OCI-LY7 (cell line): ENCODE measurements at regions not wholly inside any gene's neighbourhood (a gene's known extent, or its start where the extent isn't known, plus 50 kb on each side); places are given as distances from the start of the nearest gene placed in this dataset.

Source experiments
- BruUV-seq: library from RNA; stranded (reverse); fragments of 400-500 nt; replicated peaks from 2 replicates; lab custom pipeline; 2021; lab: Mats Ljungman, UMichigan
- CTCF ChIA-PET: fragments of 300-600 bp; sonication (Branson Sonifier 250); formaldehyde crosslinking; loops from one replicate; lab custom pipeline; 2022; ENCODE audit warnings: antibody characterized with exemption; ENCODE audit not compliant: unreplicated experiment; lab: Charles Lee
- POLR2A ChIA-PET: fragments of 300-600 bp; sonication (Branson Sonifier 250); formaldehyde crosslinking; loops from one replicate; lab custom pipeline; 2022; ENCODE audit warnings: antibody characterized with exemption; lab: Charles Lee
- DNase-seq: peaks from one replicate; pipeline ENCODE4 v3.0.0-alpha.2; 2015; ENCODE audit warnings: low spot score
- H2AFZ ChIP-seq: fragments of 200-600 bp; sonication (generic), shearing (Covaris generic); 2 replicates; pipeline ENCODE4 v1.6.1; 2014; ENCODE audit warnings: mild to moderate bottlenecking, antibody characterized with exemption, low read length, moderate library complexity
- H3K27ac ChIP-seq: fragments of 200-600 bp; sonication (generic); 2 replicates; pipeline ENCODE4 v1.5.1; 2014; ENCODE audit warnings: mixed run types, low read depth, mild to moderate bottlenecking, moderate library complexity, low read length, inconsistent platforms; ENCODE audit not compliant: poor library complexity, severe bottlenecking
- H3K36me3 ChIP-seq: fragments of 200-600 bp; sonication (generic); 2 replicates; pipeline ENCODE4 v1.6.1; 2014; ENCODE audit warnings: mild to moderate bottlenecking, antibody characterized with exemption, low read length, moderate library complexity, mixed read lengths; ENCODE audit not compliant: insufficient read depth
- H3K4me1 ChIP-seq: fragments of 200-600 bp; sonication (generic); 2 replicates; pipeline ENCODE4 v1.5.1; 2014; ENCODE audit warnings: mild to moderate bottlenecking, low read length; ENCODE audit not compliant: insufficient read depth, poor library complexity, severe bottlenecking
- H3K4me2 ChIP-seq: fragments of 200-600 bp; sonication (generic); 2 replicates; pipeline ENCODE4 v1.6.1; 2014; ENCODE audit warnings: mild to moderate bottlenecking, low read length
- H3K4me3 ChIP-seq: fragments of 200-600 bp; sonication (generic); 2 replicates; pipeline ENCODE4 v1.5.1; 2014; ENCODE audit warnings: mild to moderate bottlenecking, low read depth, low read length; ENCODE audit not compliant: poor library complexity, severe bottlenecking
- H3K79me2 ChIP-seq: fragments of 200-600 bp; sonication (generic); 2 replicates; pipeline ENCODE4 v1.6.1; 2016; ENCODE audit warnings: low read depth, mild to moderate bottlenecking, low read length, moderate library complexity, mixed read lengths; ENCODE audit not compliant: insufficient read depth
- H3K9me2 ChIP-seq: fragments of 200-600 bp; sonication (generic); 2 replicates; pipeline ENCODE4 v1.6.1; 2016; ENCODE audit warnings: mild to moderate bottlenecking, low read length, mixed read lengths; ENCODE audit not compliant: insufficient read depth
- H3K9me3 ChIP-seq: fragments of 200-600 bp; sonication (generic); 2 replicates; pipeline ENCODE4 v1.6.1; 2014; ENCODE audit warnings: mild to moderate bottlenecking, mixed run types, low read length, mixed read lengths
- H4K20me1 ChIP-seq: fragments of 200-600 bp; sonication (generic); 2 replicates; pipeline ENCODE4 v1.6.1; 2014; ENCODE audit warnings: mild to moderate bottlenecking, antibody characterized with exemption, low read length, moderate library complexity, mixed read lengths; ENCODE audit not compliant: insufficient read depth
- EZH2phosphoT487 ChIP-seq: fragments of 200-600 bp; sonication (generic); IDR thresholded peaks from 2 replicates; pipeline ENCODE4 v1.6.1; 2018; ENCODE audit warnings: low read depth, borderline replicate concordance, mild to moderate bottlenecking, mixed run types, antibody characterized with exemption, low read length, moderate library complexity, mixed read lengths
- intact Hi-C: fragments of 100-400 bp; cut with micrococcal nuclease; formaldehyde crosslinking; loops from one replicate; pipeline ENCODE4 v1.10.0; 2022; ENCODE audit not compliant: unreplicated experiment
- TF ChIP-seq, protein P1 (sequence below): fragments of 200-600 bp; sonication (generic); conservative IDR thresholded peaks from 2 replicates; pipeline ENCODE4 v1.5.1; 2014; ENCODE audit warnings: mild to moderate bottlenecking, antibody characterized with exemption, low read length, moderate library complexity, mixed read lengths

DNA sequence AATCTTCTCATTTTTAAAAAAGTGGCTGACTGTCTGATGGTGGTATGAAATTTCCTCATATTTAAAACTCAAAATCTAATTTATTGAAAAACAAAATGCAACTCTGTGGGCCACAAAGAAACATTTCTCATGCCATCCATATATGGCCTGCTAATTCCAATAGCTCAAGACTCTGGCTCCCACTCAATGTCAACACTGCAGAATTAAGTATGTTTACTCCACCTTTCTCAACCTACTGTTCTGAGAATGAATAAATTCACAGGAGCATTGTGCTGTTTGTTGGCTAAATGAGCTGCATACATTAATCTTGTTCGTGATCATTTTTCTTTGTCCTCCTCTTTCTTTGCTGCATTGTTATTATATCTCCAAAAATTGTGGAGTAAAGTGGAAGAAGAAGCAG lies 79.5 kb upstream of the GABRG2 start:
- no peak for DNase-seq
- no peaks in the 10 kb centered on the region for H3K4me1 ChIP-seq
- no peaks in the 10 kb centered on the region for H3K79me2 ChIP-seq
- no peaks in the 10 kb centered on the region for H3K36me3 ChIP-seq
- no peaks in the 10 kb centered on the region for H4K20me1 ChIP-seq
- H3K4me3 ChIP-seq: no peak overlapping the region
- H3K27ac ChIP-seq: no peak overlapping the region
- no peaks in the 10 kb centered on the region for H3K9me3 ChIP-seq
- no TSS peak for BruUV-seq
- intact Hi-C loops: no loop called here
- H2AFZ ChIP-seq: no peak overlapping the region
- no peaks in the 10 kb centered on the region for H3K9me2 ChIP-seq
- ChIA-PET CTCF (no interaction called here), POLR2A (no interaction called here)
- no peak overlapping the region for H3K4me2 ChIP-seq
- TF ChIP-seq, protein P1, sequence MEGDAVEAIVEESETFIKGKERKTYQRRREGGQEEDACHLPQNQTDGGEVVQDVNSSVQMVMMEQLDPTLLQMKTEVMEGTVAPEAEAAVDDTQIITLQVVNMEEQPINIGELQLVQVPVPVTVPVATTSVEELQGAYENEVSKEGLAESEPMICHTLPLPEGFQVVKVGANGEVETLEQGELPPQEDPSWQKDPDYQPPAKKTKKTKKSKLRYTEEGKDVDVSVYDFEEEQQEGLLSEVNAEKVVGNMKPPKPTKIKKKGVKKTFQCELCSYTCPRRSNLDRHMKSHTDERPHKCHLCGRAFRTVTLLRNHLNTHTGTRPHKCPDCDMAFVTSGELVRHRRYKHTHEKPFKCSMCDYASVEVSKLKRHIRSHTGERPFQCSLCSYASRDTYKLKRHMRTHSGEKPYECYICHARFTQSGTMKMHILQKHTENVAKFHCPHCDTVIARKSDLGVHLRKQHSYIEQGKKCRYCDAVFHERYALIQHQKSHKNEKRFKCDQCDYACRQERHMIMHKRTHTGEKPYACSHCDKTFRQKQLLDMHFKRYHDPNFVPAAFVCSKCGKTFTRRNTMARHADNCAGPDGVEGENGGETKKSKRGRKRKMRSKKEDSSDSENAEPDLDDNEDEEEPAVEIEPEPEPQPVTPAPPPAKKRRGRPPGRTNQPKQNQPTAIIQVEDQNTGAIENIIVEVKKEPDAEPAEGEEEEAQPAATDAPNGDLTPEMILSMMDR: no peak
- TF ChIP-seq EZH2phosphoT487: no peak
